T-helper 17 cell (primary cell): ENCODE measurements at regions not wholly inside any gene's neighbourhood (a gene's known extent, or its start where the extent isn't known, plus 50 kb on each side); places are given as distances from the start of the nearest gene placed in this dataset.

Experiments used
- ATAC-seq: fragments of 150-1000 bp; cut with Tn5 transposase; 2 replicates; pipeline ENCODE4 v1.10.0; 2021; ENCODE audit warnings: mild to moderate bottlenecking, moderate library complexity
- DNase-seq, 3 donors: peaks; one replicate each; pipeline versions ENCODE4 v3.0.0 to v3.0.0-alpha.2; 2020 to 2021
- H3K9me3 ChIP-seq: one replicate; pipeline ENCODE4 v1.7.0; 2013; ENCODE audit warnings: low read length, mild to moderate bottlenecking; ENCODE audit not compliant: control insufficient read depth, poor library complexity, severe bottlenecking
- H3K27ac Mint-ChIP-seq: one replicate; pipeline ENCODE4 v1.8.0; 2022; ENCODE audit warnings: mild to moderate bottlenecking, moderate library complexity, mixed read lengths
- H3K27me3 Mint-ChIP-seq: one replicate; pipeline ENCODE4 v1.8.0; 2022; ENCODE audit warnings: mixed read lengths
- H3K36me3 Mint-ChIP-seq: one replicate; pipeline ENCODE4 v1.8.0; 2022; ENCODE audit warnings: low read depth, mixed read lengths
- H3K4me1 Mint-ChIP-seq: one replicate; pipeline ENCODE4 v1.8.0; 2022; ENCODE audit warnings: mild to moderate bottlenecking, mixed read lengths
- H3K4me3 Mint-ChIP-seq: one replicate; pipeline ENCODE4 v1.8.0; 2022; ENCODE audit warnings: mild to moderate bottlenecking, moderate library complexity, mixed read lengths

DNA sequence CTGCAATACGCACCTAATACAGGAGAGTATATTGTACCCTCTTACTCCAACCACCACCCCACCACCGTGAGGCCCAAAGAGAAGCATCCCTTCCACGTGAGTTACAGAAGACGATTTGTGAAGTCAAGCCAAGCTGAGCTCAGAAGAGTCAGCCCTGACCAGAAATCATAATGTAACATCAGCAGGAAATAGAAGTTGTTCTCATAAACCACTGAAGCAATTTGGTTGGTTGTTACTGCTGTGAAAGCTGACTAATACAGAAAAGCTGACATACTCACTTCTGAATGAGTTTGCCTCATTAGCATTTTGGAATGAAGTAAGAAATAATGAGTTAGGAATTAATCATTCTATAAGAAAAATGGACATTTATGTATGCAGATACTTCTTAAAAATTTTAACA lies 749.4 kb upstream of the SLC10A2 start:
- ATAC-seq (no peak), DNase-seq (no peak)
- no peaks in the 10 kb centered on the region for H3K4me1 Mint-ChIP-seq
- H3K4me3 Mint-ChIP-seq: no peak overlapping the region
- H3K9me3 ChIP-seq: no peaks in the 10 kb centered on the region
- no peak overlapping the region for H3K27ac Mint-ChIP-seq
- no peaks in the 10 kb centered on the region for H3K36me3 Mint-ChIP-seq
- H3K27me3 Mint-ChIP-seq: no peaks in the 10 kb centered on the region

DNA sequence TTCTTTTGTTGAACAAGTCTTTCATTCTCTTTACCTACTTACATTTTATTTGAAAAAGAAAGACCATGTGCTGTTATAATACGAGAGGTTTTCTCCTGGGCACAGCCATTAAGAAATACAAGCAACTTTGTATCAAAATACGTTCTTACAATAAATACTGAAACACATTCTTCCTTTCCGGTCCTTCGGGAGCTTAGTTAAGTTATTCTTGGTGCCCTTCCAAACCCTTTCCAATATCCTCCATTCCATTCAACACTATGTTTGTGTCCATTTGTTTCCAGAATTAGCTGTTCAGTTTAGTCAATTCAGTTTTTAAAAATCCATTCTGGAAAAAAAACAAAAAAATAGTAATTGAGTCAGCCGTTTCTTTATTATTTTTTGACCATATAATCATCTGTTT lies 746.8 kb upstream of the SLC10A2 start:
- no peak for DNase-seq
- Mint-ChIP-seq H3K27ac (no peak overlapping the region), H3K36me3 (no peaks in the 10 kb centered on the region), H3K4me3 (no peak overlapping the region), H3K27me3 (no peaks in the 10 kb centered on the region), H3K4me1 (no peaks in the 10 kb centered on the region)
- ATAC-seq: no peak
- no peaks in the 10 kb centered on the region for H3K9me3 ChIP-seq

DNA sequence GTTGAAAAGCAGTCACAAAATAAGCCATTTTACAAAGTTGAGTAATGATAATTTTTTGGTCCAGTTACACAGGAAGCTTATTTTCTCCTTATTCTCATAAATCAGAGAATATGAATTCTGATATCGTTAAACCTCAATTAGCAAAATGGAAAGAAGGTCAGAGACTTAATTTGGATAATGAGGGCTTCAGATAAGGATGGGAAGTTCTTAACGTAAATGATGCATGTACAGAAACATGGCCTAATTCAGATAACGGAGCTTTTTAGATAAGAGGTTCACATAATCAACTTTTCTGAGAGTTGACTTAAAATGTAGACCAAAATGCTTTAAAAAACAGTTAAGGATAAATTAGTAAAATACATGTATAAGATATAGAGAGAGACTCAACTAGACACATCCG lies 746.3 kb upstream of the SLC10A2 start:
- no peak for ATAC-seq
- no peaks in the 10 kb centered on the region for H3K27me3 Mint-ChIP-seq
- DNase-seq: no peak
- H3K27ac Mint-ChIP-seq: no peak overlapping the region
- H3K9me3 ChIP-seq: no peaks in the 10 kb centered on the region
- H3K4me3 Mint-ChIP-seq: no peak overlapping the region
- H3K36me3 Mint-ChIP-seq: no peaks in the 10 kb centered on the region
- no peaks in the 10 kb centered on the region for H3K4me1 Mint-ChIP-seq

DNA sequence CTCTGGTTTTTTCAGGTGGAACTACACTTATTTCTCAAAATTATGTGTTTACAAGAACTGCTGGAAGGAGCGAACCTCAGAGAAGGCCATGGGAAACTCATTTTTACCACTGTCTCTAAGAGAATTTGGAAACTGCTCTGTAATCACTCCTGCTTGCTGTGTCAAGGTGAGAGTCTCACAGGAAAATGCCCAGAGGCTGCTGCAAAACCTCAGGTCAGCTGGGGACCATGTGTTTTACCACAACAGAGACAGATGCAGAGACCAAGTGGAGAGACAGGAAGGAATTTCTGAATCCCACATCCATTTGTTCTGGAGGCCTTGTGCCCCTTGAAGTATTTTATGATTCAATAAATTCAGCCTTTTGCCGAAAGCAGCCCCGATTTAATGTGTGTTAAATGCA lies 743.8 kb upstream of the SLC10A2 start:
- H3K4me1 Mint-ChIP-seq: no peaks in the 10 kb centered on the region
- H3K9me3 ChIP-seq: no peaks in the 10 kb centered on the region
- no peak overlapping the region for H3K4me3 Mint-ChIP-seq
- no peak for ATAC-seq
- H3K36me3 Mint-ChIP-seq: no peaks in the 10 kb centered on the region
- no peak overlapping the region for H3K27ac Mint-ChIP-seq
- no peaks in the 10 kb centered on the region for H3K27me3 Mint-ChIP-seq
- no peak for DNase-seq

DNA sequence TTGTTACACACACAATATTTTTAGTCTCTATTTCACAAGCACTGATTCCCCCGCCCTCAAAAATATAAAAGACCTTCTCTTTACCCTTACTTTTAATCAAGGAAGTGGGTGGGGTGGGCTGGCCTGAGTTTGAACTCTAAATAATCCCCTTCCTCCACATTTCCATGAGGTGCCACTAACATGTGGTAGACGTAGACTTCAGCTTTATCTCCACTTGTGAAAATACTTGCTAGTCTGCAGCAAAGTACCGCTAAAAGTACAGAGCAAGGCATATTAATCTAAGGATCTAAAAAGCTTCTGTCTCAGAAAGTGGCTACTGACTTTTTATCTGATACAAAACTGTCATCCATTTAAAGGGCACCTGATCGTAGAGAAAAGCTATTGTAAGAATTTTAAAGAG lies 739.6 kb upstream of the SLC10A2 start:
- no peak overlapping the region for H3K27ac Mint-ChIP-seq
- H3K4me3 Mint-ChIP-seq: no peak overlapping the region
- H3K9me3 ChIP-seq: no peaks in the 10 kb centered on the region
- ATAC-seq: no peak
- H3K27me3 Mint-ChIP-seq: no peaks in the 10 kb centered on the region
- no peaks in the 10 kb centered on the region for H3K4me1 Mint-ChIP-seq
- no peak for DNase-seq
- H3K36me3 Mint-ChIP-seq: no peaks in the 10 kb centered on the region

DNA sequence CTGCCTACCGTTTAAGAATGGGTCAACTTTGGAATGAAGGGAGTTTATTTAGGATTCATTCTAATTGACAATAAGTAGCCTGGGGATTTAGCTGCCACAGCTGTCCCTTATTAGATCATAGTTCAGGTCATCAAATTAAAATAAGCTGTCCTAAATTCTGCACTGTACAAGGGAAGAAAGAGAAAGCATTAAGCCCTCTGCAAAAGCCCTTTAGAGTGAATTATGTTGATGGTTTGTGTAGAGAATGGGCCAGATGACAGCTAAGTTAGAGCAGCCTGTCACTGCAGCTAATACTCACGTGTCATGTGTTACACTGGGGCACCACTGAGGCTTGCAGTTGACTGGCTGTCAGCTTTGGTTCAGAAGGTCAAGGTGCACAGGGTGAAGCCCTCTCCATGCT lies 737.1 kb upstream of the SLC10A2 start:
- Mint-ChIP-seq H3K27me3 (no peaks in the 10 kb centered on the region), H3K27ac (no peak overlapping the region), H3K4me1 (no peaks in the 10 kb centered on the region), H3K36me3 (no peaks in the 10 kb centered on the region), H3K4me3 (no peak overlapping the region)
- DNase-seq (no peak), ATAC-seq (no peak)
- no peaks in the 10 kb centered on the region for H3K9me3 ChIP-seq

DNA sequence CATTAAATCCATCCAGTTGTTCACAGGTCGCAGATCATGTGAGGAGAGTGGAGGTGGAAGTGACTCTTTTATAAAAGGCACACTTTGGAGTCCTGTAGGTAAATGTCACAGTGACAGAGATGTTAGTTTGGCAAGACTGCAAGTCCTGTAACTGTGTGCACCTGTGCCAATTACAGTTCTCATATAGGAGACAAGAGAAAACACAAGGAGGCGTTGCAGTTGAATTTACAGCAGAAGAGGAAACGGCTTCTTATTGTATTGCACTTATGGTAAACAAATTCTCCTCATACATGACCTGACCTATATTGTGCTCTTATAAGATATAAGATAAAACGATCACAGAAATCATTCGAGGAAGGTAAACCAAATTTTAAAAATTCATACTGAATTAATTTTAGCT lies 732.8 kb upstream of the SLC10A2 start:
- H3K36me3 Mint-ChIP-seq: no peaks in the 10 kb centered on the region
- H3K9me3 ChIP-seq: no peaks in the 10 kb centered on the region
- DNase-seq: no peak
- H3K27ac Mint-ChIP-seq: no peak overlapping the region
- no peak overlapping the region for H3K4me3 Mint-ChIP-seq
- H3K27me3 Mint-ChIP-seq: no peaks in the 10 kb centered on the region
- ATAC-seq: no peak
- no peaks in the 10 kb centered on the region for H3K4me1 Mint-ChIP-seq

DNA sequence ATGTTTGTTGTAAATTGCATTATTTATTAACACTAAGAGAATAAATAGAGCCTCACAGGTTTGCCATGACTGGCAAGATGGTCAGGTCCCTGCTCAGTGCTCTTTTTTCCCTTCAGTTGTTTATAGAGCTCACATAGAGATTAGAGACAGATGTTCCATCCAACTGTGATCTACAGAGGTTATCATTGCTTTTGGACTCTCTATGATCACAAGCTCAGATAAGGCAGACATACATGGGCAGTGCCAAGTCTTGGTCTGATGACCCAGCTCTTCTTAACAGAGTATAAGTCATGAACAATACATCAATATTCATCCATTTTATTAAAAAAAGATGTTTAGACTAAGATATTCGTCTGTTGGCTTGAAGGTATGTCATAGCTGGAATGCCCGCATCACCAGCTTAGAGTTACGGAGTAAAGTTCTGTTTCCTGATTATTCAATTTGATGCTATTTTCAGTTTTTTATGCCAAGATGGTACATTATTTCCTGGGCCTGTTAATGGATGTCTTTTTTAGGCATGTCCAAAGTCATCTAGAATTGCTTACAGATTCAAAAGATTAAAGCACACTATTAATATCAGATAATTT lies 729.8 kb upstream of the SLC10A2 start:
- DNase-seq (no peak), ATAC-seq (no peak)
- Mint-ChIP-seq H3K27me3 (no peaks in the 10 kb centered on the region), H3K27ac (no peak overlapping the region), H3K4me1 (no peaks in the 10 kb centered on the region), H3K4me3 (no peak overlapping the region), H3K36me3 (no peaks in the 10 kb centered on the region)
- no peaks in the 10 kb centered on the region for H3K9me3 ChIP-seq

DNA sequence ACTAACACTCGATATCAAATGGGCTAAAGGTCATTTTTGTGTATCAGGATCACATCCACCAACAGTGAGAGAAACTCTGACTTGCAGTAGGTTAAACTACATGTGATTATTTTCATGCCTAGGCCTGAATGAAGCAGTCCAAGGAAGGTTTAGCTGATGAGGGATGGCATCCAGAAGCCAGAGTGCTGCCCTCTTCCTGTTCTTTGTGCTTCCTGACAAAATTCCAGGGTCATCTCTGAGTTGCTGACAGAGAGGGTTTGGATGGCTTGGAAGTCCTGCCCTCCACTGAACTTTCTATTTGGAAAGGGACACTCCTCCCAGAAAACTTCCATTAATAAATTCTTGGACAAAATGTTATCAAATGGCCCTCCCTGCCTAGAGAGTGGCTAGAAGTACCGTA lies 728.3 kb upstream of the SLC10A2 start:
- DNase-seq (no peak), ATAC-seq (no peak)
- H3K36me3 Mint-ChIP-seq: no peaks in the 10 kb centered on the region
- H3K9me3 ChIP-seq: no peaks in the 10 kb centered on the region
- no peak overlapping the region for H3K27ac Mint-ChIP-seq
- no peak overlapping the region for H3K4me3 Mint-ChIP-seq
- H3K4me1 Mint-ChIP-seq: no peaks in the 10 kb centered on the region
- H3K27me3 Mint-ChIP-seq: no peaks in the 10 kb centered on the region

DNA sequence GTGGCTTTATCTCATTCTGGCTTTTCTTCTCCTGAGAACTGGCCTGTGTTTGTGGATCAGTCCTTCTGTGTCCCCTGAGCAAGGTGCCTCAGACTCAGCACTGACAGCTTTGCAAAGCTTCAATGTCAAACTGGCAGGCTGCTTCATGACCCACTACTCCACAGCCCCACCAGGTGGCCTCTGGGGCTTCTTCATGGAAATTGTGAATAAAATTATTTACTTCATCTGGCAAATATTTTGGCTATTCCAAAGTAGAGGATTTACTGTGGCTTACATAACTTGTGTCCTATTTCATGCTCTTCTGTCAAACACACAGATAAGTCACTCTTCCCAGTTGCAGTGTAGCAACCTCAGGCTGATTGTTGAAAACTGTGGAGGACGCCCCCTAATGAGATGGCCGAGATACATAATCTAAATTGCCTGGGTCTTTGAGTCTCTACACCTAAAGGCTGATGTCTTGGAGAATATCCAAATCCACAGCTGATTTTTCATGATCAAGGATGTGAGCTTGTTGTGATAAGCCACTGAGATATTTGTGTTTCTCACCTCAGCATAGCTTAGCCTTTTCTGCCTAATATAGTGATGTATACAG lies 721.9 kb upstream of the SLC10A2 start:
- ATAC-seq: no peak
- Mint-ChIP-seq H3K4me3 (no peak overlapping the region), H3K4me1 (no peaks in the 10 kb centered on the region)

DNA sequence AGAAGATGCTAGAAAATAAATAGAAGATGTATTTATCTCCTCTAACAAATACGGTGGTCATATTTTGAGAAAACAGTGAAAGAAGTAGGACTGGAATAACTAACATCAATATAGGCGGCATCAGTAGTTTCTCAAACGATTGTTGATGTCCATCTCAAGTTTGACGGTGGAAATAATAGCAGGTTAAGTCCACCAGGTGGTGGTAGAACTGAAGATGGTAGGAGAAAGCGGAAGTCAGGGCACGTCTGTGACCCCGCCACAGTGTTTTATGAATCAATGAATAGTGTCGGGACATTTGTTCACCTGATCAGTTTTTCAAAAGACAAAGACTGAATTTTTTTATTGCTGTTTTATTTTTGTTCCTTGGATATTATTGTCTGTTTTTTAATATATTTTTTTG lies 706.4 kb upstream of the SLC10A2 start:
- Mint-ChIP-seq H3K4me3 (no peak overlapping the region), H3K4me1 (no peaks in the 10 kb centered on the region), H3K36me3 (no peaks in the 10 kb centered on the region), H3K27ac (no peak overlapping the region), H3K27me3 (no peaks in the 10 kb centered on the region)
- ATAC-seq: no peak
- no peak for DNase-seq
- no peaks in the 10 kb centered on the region for H3K9me3 ChIP-seq

More for the DNA sequence above, 721.9 kb upstream of the SLC10A2 start:
- no peaks in the 10 kb centered on the region for H3K9me3 ChIP-seq
- no peak overlapping the region for H3K27ac Mint-ChIP-seq
- DNase-seq: no peak
- H3K36me3 Mint-ChIP-seq: peaks cover 2% of the 10 kb centered on the region
- H3K27me3 Mint-ChIP-seq: no peaks in the 10 kb centered on the region

DNA sequence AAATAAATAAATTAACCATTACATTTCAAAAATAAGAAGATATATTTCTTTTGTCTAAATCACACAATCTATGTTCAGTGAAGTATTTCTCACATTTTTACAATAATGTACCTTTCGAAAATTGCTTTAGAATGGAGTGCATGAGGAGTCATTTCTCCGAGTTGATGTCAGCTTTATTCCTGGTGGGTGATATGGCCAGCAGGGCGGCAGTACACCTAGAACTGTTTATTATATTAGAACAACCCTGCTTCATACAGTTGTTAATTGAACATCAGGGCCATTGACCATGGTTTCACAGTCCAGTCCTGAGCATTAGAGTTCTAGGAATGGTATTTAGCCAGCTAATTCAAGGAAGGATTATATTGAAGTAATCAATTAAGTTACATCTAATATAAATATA lies 696.3 kb upstream of the SLC10A2 start:
- ATAC-seq: no peak
- DNase-seq: no peak
- no peaks in the 10 kb centered on the region for H3K27me3 Mint-ChIP-seq
- H3K9me3 ChIP-seq: no peaks in the 10 kb centered on the region
- H3K4me1 Mint-ChIP-seq: no peaks in the 10 kb centered on the region
- H3K27ac Mint-ChIP-seq: no peak overlapping the region
- no peak overlapping the region for H3K4me3 Mint-ChIP-seq
- no peaks in the 10 kb centered on the region for H3K36me3 Mint-ChIP-seq

DNA sequence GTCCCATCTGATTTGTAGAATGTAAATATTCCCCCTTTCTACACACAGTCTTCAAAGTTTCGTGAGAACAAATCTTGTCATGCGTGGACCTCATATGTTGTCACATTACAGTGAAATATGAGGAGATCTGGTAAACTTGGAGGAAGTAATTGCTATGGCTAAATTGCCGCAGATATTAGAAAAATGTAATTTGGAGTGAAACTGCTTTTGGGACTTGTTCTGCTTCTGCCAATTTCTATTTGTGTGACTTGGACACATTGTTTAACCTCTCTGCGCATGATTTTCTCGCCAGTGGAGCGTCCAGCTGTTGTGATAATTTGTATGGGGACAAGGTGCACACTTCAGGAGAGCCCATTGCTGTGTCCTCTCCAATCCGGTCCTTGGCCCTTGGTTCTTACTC lies 693.1 kb upstream of the SLC10A2 start:
- no peak overlapping the region for H3K27ac Mint-ChIP-seq
- DNase-seq (no peak), ATAC-seq (no peak)
- H3K9me3 ChIP-seq: no peaks in the 10 kb centered on the region
- H3K27me3 Mint-ChIP-seq: no peaks in the 10 kb centered on the region
- H3K4me1 Mint-ChIP-seq: no peaks in the 10 kb centered on the region
- no peak overlapping the region for H3K4me3 Mint-ChIP-seq
- H3K36me3 Mint-ChIP-seq: no peaks in the 10 kb centered on the region

DNA sequence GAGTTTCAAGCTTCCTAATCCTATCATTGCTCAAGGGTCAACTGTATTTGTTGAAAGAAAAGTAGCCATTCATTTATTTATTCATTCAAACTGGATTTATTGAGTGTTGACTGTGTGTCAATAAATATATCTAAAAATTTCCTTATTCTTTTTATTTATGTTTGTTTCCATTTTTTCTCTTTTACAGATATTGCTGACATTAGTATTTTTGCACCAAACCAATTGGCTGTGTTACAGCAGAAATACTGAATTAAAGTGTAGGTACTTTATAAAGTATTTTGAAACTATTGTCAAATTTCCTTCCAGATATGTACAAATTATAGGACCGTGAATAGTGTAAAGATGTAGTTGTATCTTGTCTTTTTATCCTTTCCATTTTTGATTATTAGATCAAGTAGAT lies 692.0 kb upstream of the SLC10A2 start:
- no peaks in the 10 kb centered on the region for H3K36me3 Mint-ChIP-seq
- no peak for ATAC-seq
- H3K4me3 Mint-ChIP-seq: no peak overlapping the region
- H3K27ac Mint-ChIP-seq: no peak overlapping the region
- H3K9me3 ChIP-seq: no peaks in the 10 kb centered on the region
- H3K27me3 Mint-ChIP-seq: no peaks in the 10 kb centered on the region
- DNase-seq: no peak
- H3K4me1 Mint-ChIP-seq: no peaks in the 10 kb centered on the region
